Hematopoietic multipotent progenitor cell (in vitro differentiated cells): ENCODE measurements at regions not wholly inside any gene's neighbourhood (a gene's known extent, or its start where the extent isn't known, plus 50 kb on each side); places are given as distances from the start of the nearest gene placed in this dataset.
A peak's percentile ranks its signal among the peaks of the same experiment; 100 is the strongest.
"Not testable (repeated sequence)": the region's sequence is repeated elsewhere in the genome, so short reads cannot be mapped to it uniquely, and the experiment has no call there.

Experiments used
- DNase-seq, 3 donors: peaks; one replicate each; pipeline ENCODE4 v3.0.0-alpha.2; 2011 to 2015; ENCODE audit warnings: low read depth in 2 of 3, low spot score in 2 of 3

DNA sequence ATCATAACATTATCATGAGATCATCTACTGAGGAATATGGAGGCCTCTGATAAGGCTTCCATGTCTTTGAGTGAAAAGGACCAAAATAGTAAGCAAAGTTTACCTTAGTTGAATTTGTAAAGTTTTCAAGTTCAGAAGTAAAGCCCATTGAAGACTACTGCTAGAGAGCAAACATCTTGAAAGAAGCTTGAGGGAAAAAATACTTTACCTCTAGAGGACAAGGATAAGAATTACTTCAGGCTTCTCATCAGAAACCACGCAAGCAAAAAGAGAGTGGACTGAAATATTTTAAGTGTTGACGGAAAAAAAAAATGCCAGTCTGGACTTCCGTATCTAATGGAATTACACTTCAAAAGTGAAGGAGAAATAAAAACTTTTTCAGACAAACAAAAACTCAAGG is 114.3 kb downstream of the MPP7 start:
- DNase-seq = no peak

GRCh38 chr10:28186887-28187578 is 115.8 kb downstream of the MPP7 start:
- no peak for DNase-seq

DNA sequence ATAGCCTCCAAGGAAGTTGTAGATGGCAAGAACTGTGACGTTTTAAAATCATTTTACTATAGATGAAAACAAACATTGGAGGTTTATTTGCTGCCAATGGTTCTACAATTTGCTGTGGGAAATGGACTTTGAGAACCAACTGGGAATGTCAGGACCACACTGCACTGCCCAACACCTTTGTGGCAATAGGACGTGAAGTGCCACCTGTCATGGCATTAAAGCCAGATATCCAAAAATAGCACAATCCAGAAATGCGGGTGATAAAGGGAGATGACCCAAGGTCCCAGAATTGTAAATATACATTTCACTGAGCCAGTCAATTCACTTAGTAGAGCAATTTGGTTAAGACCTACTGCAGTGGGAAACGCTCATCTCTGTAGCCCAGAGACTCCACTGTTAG is 116.4 kb downstream of the MPP7 start:
- DNase-seq = no peak

DNA sequence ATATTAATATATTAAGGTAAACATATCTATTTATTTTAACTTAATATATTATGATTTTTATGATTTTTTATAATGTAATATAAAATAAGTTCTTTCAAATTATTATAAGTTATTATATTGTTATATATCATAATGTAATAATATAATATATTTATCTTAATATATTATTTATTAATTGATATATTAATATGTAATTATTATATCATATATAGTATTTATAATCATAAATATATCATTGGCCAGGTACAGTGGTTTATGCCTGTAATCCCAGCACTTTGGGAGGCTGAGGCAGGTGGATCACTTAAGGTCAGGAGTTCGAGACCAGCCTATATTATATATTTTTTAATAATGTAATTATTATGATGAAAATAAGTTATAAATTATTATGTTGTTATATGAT is 118.1 kb downstream of the MPP7 start:
- DNase-seq = no peak

- DNase-seq = no peak
Observed at GRCh38 chr10:28181478-28182096, 121.3 kb downstream of the MPP7 start.

GRCh38 chr10:28180654-28181053 is 122.2 kb downstream of the MPP7 start:
- DNase-seq = no peak

- no peak for DNase-seq
Observed at GRCh38 chr10:28179743-28180099, 123.1 kb downstream of the MPP7 start.

DNA sequence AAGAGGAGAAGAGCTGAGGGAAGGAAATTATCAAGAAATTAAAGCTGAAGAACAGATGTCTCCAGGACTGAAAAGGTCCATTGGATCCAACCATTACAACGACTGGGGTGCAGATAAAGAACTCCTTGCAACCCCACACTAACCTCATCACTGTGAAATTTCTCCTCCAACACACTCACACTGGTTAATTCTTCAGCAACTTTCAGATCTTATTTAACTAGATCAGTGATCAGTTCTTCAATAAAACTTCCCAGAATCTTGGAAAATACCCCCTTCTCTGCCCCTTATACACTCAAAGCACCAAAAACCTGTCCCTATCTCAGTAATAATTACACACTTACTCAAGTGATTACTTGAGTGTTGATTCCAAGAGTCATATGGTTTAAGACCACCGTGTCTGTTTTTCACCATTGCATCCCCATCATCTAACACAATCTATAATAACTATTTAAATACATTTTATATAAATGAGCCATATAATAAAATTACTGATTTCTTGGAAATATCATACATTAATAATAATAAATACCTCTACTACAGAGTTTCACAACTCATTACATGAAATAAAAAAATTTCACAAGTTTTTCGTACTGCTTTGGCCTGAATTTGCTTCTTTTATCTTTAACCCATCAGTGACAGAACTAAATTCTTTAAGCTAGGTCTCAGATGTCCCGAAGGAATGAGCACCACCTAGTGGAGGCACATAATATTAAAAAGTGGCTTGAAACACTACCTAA is 123.7 kb downstream of the MPP7 start:
- peak; percentile 13 to 75 (median 44) for DNase-seq

- peak; percentile 10 to 46 (median 17) for DNase-seq
Observed at GRCh38 chr10:28177944-28178637, 124.8 kb downstream of the MPP7 start.

GRCh38 chr10:28176498-28176897 is 126.4 kb downstream of the MPP7 start:
- DNase-seq = not testable (repeated sequence)

DNA sequence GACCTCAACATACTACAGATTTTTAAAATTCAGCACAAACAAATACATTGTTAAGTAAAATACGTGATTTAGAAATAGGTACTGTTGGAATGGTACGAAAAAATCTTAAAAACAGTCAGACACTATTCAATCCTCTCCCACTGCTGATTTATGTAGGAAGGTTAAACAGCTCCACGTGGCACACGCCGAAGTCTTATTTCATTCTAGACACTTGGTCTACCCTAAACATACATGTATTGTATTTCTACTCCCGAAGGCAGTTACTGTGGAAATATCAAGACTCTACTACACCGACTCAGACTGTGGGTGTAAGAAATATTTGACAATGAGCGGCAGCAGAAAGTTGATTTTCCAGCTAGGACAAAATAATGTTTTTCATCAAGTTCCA is 130.6 kb downstream of the MPP7 start:
- DNase-seq = no peak

- DNase-seq = no peak
Observed at GRCh38 chr10:28171468-28172222, 131.2 kb downstream of the MPP7 start.

GRCh38 chr10:28169525-28169924 is 133.3 kb downstream of the MPP7 start:
- DNase-seq = no peak

DNA sequence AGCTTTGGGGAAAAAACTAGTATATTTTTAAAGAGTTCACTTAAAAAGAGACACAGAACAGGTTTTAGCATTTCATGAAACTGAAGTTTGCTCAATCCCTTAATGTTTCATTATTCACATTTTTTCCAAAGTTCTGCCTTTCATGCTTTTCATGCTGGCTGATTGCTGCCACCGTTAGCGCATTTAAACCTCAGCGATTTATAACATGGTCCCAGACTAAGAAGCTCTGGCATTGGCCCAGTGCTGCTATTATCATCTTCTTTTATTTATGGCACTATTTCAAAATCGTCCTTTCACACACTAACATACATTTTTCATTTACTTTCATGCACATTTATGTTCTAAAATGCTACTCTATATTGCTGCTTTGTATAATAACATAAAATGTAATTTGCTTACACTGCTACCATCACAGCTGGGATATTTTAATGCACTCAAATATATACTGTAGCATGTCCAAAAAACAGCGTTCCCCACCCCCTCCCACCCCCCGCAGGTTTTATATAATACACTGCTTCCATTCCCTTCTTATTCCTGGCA is 141.9 kb downstream of the MPP7 start:
- no peak for DNase-seq

GRCh38 chr10:28157379-28157778 is 145.5 kb downstream of the MPP7 start:
- no peak for DNase-seq

DNA sequence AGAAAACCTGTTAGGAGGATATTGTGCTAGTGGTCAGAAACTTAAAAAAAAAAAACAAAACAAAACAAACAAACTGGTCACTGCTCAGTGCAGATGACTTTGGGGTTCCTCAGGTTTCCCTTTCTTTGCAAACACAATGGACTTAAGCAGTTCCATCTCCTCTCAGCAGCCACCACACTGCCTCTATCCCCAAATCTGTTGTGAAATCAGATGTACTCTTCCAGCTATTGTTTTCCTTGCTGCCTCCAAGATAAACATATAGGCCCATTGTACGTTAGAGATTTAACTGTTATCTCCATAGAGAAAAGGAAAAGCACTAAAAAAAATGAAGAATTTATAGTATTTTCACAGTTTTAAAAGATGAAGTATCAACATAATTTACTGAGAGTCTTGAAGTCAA is 147.1 kb downstream of the MPP7 start:
- no peak for DNase-seq

DNA sequence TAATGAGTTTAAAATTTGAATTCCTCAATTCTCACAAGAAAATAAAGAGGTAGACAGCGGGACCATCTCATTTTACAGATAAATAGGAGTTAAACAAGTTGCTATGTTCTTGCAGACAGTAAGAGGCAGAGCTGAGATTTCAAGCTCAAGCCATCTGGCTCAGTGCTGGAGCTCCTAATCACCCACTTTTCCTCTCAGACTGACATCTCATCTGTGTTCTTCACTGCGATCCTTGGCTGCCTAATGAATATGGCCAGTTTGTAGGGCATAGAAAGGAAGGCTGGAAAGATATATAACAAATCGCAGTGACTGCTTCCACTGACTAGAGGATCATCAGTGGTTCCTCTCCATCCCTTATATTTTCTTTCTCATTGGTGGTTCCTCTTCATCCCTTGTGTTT is 151.2 kb downstream of the MPP7 start:
- DNase-seq = no peak

- DNase-seq = no peak
Observed at GRCh38 chr10:28149746-28150145, 150.9 kb upstream of the ODAD2 start.

GRCh38 chr10:28147706-28148105 is 148.8 kb upstream of the ODAD2 start:
- DNase-seq = no peak

DNA sequence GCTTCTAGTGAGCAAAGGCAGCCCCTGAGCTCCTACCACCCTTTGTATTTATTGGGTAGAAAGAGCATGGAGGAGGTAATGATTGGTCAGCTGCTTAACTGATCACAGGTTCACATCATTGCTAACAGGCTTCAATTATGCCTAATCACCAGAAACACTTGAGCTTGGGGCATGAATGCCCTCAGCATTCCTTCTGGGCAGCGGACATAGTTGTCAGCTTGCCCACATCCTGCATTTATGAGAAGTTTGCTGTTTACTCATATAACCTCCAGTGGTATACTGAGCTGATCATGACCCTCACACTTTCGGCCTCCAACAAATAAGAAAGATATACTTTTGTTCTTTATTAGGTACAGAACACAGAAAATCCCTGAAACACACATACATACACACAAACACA is 140.3 kb upstream of the ODAD2 start:
- DNase-seq = no peak
